Activated CD4-positive, alpha-beta T cell treated with anti-CD3 and anti-CD28 coated beads, Interleukin-2, amount 50 U/mL, for 24 hours (primary cell): ENCODE measurements at regions not wholly inside any gene's neighbourhood (a gene's known extent, or its start where the extent isn't known, plus 50 kb on each side); places are given as distances from the start of the nearest gene placed in this dataset.

Source experiments
- DNase-seq, 2 donors: peaks; one replicate each; pipeline ENCODE4 v3.0.0-alpha.2; 2020; ENCODE audit warnings: low read depth in 1 of 2, low spot score in 1 of 2

DNA sequence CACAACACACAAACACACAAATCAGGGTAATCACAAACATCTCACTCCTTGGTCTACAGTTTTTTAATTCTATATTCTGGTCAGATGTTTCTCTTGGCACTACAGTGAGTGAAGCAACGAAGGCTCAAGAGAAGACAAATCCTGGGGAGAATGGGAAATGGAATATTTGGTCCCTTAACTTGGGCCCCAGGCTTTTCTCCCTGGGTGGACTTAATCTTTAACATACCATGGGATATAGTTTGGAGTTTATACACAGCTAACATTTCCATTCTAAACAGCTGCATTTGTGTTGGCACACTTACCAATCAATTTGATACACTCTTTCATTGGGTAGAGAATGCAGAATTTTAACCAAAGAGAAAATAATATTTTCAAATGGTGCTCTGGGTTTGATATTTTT lies 1132.6 kb upstream of the SLC10A2 start:
- DNase-seq: no peak

DNA sequence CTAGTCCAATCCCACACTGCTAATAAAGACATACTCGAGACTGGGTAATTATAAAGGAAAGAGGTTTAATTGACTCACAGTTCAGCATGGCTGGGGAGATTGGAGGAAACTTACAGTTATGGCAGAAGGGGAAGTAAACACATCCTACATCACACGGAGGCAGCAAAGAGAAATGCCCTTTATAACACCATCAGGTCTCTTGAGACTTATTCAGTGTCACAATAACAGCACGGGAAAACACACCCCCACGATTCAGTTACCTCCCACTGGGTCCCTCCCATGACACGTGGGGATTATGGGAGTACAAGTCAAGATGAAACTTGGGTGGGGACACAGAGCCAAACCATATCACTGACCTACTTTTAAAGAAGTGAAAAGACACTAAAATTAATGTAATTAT lies 1130.4 kb upstream of the SLC10A2 start:
- no peak for DNase-seq

DNA sequence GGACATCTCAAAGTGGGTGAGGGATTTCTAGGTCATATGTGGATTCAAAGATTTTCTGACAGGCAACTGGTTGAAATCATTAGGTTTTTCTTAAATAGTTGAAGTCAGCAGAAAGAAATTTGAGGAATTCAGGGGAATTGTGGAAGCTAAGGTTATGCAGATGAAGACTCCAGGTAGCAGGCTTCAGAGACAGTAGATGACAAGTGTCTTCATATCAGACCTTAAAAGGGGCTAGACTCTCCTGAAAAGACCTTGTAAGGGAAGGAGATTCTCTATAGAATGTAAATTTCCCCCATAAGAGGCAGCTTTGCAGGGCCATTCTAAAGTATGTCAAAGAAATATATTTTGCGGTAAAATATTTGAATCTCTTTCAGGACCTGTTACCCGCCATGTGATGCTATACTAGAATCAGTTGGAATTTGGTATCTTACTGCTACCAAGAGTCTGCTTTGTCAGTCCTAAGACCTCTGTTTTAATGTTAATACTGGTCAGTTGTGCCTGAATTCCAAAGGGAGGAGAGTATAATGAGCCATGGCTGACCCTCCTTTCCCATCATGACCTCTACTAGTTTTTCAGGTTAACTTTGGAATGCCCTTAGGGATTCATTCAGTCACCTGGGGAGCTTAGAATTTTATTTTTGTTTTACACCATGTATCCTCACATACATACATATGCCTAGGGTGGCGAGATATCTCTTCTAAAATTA lies 1115.5 kb upstream of the SLC10A2 start:
- no peak for DNase-seq

DNA sequence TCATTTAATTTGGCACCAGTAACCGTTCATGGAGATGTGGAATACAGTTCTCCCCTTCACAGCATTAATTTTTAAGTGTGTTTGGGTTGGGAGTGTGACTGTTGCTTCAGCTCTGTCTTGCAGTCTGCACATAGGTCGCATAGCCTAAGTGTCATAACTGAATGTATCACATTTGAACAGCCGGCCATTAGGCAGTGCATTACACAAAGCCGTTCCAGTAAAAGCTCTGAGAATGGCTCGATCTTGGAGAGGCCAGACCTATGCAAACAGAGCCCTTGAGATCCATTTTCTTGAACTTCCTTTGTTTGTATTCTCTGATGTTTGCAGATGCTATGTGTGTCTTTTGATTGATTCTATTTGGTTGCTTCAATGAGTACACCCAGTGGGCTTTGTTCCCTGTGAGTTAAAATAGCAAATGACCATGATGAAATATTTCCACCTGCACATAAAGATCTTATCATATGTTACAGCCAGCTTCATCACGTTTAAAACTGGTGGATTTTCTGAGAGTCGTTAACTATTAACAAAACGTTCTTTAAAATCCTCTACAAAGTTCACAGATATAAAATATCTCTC lies 1104.9 kb upstream of the SLC10A2 start:
- DNase-seq: no peak

DNA sequence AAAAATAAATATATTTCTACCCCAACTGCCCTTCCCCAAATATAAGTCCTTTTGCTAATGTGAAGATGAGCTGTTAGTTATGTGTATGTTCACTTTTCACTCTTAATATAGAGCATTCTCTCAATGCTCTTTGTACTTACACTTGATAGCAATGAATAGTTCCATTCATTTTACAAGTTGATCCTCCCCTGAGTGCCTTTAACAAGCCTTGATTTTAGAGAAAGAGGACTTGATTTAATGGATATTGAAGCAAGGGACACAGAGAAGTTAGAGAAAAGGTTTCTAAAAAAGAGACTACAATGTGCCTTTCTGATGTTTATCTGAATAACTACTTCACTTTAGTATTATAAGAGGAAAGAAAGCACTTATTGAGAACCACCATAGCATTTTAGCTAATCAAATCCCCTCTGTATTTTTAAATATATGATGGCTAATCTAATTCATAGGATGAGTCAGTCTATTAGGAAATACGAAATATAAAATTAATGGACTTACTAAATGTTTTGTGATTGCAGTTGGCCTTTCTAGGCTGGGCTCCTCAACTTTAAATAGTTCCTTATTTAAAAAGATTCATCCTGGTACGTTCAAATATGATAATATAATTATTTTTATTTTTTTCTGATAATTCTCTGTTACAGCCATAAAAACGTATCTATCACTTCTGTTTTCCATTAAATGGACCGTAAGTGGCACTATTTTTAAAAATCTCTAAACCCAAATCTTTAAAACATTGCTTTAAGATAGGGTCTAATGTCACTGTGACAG lies 1097.8 kb upstream of the SLC10A2 start:
- DNase-seq: no peak

DNA sequence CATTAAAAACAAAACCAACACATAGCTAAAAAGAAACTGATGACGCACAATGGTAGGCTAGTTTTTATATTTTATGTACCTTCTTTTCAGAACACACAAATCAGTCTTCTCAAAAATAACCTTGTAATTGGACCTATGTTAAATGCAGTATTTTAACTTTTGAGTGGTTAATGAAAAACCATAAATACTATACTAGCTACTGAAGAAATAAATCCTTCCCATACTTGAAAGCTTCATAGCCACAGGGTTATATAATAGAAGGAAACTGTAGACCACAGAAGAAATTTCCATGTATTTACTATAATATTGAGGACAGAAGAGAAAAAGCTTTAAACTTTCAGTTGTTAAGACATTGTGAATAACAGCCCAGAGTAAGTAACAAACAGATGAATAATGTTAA lies 1094.3 kb upstream of the SLC10A2 start:
- DNase-seq: no peak

DNA sequence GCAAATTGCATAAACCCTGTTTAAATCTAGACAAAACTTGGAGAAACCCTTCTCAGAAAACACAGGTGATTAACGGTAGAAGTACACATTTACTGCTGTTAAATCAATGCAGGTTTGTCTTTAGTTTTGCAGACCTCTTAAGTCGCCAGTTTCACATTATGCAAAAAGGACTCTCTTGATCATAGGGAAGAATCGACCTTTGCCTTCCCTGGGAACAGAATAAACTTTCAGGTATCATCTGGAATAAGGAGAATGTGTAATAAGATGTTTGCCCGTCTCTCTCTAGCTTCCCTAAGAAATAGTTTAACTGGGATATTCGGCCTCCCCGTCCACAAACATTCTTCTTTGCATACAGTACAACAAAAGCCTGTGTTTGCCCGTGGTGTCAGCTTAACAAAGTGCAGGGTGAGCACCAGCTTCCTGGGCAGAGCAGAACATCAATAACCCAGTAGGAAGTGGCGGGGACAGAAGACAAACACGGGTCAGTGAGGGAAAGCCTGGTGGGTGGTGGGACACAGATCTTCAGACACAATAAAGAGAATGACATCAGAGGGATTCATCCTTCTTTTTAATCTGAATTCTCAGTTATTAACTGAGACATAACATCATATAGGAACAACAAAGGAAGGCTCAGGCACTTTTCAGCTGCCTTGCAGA lies 1077.7 kb upstream of the SLC10A2 start:
- DNase-seq: no peak

DNA sequence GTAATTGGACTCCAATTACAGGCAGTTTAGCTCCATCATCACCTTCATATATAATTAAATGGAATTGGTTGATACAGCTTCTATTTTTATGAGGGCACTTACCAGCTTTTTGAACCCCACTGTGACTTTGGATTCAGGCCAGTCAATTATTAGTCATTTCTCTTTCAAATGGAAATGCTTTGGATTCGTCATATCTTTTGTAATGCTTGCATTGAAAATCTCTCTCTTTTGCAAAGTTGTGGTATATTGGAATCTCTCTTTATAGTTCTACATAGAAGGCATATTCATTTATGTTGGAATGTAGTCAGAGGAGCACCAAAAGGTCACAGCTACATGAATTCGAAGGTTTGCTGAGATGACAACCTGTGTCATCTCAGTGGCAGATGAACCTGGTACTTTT lies 1074.3 kb upstream of the SLC10A2 start:
- DNase-seq: no peak

DNA sequence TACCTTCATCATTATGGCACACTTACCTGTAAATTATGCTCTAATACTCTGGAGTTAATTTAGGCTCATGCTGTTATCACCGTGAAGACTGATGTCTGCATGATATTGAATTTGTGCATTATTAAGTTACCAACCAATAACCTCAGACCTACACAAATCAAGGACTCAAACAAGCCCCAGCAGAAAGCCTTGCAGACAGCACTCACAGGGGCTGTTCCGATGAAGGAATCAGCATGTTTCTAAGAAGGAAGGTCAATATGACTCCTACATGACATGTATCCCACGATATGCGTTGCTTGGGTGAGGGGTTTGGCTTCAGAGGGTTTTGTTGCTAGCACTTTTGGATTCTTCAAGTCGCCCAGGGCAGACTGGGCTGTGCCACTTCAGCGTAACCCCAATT lies 1071.2 kb upstream of the SLC10A2 start:
- DNase-seq: no peak

DNA sequence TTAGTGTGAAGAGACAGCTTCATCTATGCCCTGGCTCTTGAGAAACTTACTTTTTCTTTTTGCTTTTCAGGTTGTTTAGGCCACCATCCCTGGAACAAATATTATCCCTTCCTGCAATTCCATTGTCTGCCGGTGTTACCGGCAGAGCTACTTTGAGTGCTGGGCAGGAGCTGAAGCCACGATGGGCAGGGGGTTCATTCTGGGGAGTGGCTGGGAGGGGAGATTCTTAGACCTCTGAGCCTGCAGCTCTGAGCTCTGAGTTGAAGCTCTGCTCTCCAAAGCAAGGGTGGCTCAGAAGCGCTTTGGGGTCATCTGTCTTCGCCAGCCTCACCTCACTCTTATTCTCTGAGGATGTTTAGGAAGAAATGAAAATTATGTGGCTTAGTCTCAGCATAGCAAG lies 1066.6 kb upstream of the SLC10A2 start:
- no peak for DNase-seq

DNA sequence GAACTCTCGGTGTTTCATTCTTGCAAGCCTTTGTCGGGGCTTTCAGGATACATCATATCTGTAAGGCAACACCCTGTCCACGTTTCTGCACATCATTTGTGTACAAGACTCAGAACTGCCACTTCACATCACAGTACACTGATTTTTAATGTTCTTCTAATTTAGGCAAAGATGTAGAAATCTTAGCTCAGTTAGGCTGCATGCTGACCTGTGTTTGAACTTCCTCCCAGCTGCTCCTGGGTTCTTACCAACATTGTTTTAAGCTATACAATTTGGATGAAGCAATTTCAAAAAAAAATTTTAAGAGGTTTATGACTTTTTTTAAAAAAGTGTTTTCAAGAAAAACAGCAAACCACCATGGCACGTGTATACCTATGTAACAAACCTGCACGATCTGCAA lies 1047.9 kb upstream of the SLC10A2 start:
- DNase-seq: no peak

DNA sequence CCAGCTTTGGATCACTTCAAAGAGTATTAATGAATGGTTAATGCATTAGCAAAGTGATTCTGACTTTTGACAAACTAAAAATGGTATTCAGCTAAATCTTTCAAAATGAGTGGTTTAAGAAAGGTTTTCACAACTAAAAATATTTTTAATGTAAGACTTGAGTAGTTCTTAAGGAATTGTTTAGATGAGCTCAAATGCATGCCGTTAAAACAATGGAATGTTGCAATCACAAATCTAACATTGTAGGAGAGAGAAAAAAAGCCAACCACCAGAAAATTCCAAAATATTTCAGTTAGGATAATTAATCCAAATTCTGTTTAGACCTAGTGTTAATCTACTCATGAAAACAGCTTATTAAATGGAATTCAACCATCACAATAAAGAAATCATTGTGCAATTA lies 1044.8 kb upstream of the SLC10A2 start:
- DNase-seq: no peak

DNA sequence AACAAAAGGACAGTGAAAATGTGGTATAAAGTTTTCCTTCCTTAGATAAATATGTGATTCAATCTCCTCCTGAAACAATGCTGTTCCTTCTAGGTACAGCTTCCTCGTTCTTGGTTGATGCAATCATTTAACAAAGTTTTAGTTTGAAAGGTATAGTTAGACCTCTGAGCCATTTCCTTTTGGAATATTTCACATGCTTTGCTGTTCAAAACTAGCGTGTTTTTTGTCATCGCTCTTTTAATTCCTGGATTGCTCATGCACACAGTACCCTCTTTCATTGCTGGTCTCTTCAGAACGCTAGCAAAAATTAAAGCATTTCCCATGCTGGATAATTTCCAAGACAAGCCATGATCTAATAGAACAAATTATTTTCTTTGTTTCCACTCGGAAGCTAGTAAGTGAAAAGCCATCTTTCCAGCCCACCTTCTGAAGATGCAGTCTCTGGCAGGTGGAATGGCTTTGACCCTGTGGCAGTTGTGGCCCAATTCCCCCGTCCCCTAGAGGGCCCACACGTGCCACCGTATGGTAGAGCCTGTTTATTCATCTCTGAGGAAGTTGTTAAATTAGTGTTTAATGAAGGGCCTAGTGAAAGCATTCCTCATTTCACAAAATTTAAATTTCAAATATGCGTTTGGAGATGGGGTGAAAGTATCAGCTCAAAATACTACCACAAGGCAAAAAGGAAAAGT lies 1040.6 kb upstream of the SLC10A2 start:
- DNase-seq: no peak

DNA sequence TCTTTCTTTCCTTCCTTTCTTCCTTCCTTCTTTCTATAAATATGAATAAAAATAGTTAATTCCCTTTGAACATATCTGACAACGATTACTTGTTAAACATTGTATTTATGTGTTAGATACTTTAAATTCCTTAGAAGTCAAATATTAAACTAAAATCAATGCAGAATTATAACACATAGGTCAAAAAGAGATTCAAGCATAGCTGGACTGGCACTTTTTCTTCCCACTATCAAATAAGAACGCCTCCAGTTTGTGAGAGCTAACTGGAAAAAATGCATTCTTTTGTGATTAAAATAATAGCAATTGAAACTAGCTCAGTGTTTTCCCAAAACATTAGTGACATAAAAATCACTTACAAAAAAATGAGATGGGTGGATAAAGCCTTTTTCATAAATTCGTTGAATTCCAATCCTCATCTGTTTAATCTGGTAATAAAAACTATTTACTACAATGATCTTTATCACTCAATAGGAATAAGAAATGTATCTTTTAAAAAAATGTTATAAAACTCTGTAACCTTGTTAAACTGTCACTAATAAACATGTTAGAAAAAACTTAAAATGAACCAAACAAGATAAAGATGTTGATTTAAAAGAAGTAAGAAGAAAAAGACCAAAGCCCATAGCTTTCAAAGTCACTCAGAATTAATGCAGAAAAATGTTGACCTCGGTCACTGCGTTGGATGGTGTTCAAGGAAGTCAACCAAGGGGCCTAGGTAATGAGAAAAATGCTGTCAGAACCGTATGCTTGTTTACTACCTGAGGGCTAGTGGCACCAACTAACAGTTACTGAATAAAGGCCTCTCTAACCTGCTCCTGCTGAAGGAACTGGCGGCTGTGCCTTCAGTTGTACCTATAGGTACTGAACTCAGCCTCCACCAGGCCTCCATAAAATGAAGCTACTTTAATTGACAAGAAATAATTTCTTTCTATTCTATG lies 1039.5 kb upstream of the SLC10A2 start:
- no peak for DNase-seq

DNA sequence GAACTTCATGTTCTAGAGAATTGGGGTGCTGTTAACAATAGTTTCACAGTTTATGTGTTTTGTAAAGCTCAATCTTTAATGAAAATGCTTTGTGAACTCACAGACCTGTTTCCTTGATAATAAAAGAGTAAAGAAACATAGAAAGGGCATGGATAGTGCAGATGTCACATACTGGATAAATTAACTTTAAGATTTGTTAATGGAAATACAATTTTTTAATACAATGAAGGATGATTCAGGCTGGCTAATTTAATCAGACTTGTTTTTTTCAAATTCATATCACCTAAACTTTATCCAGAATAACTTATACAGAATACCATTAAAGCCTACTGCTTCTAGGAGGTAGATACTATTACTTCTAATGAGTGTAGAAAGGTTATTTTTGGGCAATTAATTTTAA lies 1033.5 kb upstream of the SLC10A2 start:
- DNase-seq: no peak

DNA sequence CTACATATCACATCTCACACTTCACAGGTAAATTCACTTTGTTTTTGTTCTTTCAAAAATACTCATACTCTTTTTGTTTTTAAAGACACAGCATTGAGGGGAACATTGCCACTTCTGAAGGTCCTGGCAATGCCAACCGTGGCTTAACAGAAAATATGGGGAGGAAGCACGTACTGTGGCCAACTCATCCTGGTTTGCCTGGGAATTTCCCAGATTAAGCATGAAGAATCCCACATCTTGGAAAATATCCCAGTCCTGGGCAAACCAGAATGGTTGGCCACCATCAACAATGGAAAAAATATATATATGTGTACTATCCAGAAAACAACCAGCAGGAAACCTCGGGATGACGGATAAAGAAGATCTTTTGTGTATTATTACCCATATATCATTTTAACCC lies 1032.2 kb upstream of the SLC10A2 start:
- DNase-seq: no peak

DNA sequence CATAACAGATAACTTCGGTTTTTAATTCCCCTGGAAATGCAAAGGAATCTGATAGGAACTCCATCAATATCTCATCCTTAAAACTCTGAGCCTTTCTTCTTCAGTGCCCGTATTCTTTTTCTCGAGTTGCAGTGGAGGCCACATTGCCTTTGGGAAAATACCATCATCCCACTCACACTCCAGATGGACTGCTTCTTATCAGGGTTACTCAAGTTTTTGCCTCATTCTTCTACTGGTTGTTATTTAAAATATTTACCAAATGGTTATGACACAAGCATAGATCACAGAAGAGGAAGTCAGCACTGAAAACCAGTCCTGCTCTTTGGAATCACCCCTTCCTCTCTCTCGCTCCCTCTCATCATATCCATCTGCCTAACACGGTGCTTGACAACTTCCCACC lies 1020.5 kb upstream of the SLC10A2 start:
- no peak for DNase-seq

DNA sequence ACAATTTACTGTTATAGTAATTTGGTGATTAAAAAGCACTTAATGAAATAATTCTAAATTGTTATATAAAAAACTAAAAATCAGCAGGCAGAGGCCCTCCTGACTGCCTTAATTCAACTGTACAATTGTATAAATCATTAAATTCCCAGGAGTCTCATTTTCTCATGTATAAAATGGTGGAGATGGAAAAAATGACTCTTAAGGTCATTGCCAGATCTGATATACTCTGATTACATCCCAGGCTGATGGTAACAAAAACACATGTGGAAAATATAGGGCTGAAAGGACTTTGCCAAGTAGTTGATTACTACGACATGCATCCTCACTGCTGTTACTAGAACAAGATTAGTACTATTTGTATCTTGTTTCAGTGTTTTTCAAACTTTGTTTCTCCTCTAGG lies 1020.0 kb upstream of the SLC10A2 start:
- DNase-seq: no peak

DNA sequence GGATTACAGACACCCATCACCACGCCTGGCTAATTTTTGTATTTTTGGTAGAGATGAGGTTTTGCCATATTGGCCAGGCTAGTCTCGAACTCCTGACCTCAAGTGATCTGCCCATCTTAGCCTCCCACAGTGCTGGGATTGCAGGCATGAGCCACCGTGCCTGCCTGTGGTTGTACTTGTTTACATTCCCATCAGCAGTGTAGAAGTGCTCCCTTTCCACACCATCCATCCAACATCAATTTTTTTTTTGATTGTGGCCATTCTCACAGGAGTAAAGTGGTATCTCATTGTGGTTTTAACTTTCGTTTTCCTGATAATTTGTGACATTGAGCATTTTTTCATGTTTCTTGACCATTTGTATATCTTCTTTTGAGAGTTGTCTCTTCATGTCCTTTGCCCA lies 1019.4 kb upstream of the SLC10A2 start:
- DNase-seq: no peak

DNA sequence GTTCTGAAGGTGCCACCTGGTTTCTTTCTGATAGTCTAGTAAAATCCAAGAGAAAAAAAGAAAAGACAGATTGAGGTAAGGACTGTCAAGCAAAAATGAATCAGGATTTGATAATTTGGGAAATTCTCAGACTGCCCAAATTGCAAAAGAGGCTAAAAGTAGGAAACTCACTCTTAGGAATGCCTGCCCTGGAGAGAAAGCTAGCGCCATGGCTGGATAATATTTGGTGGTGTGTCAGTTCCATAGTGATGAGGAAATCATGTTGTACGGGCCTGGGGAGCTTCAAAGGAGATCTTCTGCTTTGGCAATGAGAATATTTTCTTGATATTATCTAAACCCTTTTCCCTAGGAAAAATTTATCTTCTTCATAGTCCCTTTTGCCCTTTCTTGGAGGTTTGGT lies 1008.1 kb upstream of the SLC10A2 start:
- DNase-seq: no peak
